NB4 (cell line): ENCODE measurements at regions not wholly inside any gene's neighbourhood (a gene's known extent, or its start where the extent isn't known, plus 50 kb on each side); places are given as distances from the start of the nearest gene placed in this dataset.
"Not testable (repeated sequence)": the region's sequence is repeated elsewhere in the genome, so short reads cannot be mapped to it uniquely, and the experiment has no call there.

ENCODE experiments used
- CTCF ChIP-seq: IDR thresholded peaks from one replicate; pipeline ENCODE4 v1.5.1; 2012; ENCODE audit warnings: low read depth, low read length
- MAX ChIP-seq: IDR thresholded peaks from 2 replicates; pipeline ENCODE4 v1.6.1; 2011; ENCODE audit warnings: low read depth, low read length

GRCh38 chr16:70062947-70063346 is 51.2 kb upstream of the PDPR start:
- not testable (repeated sequence) for TF ChIP-seq CTCF, MAX
